H1 (cell line): ENCODE measurements at regions not wholly inside any gene's neighbourhood (a gene's known extent, or its start where the extent isn't known, plus 50 kb on each side); places are given as distances from the start of the nearest gene placed in this dataset.

Experiments used
- CTCF ChIA-PET: fragments of 300-600 bp; sonication (Branson Sonifier 250); formaldehyde crosslinking; loops from one replicate; lab custom pipeline; 2021; ENCODE audit not compliant: partially characterized antibody; lab: Charles Lee
- POLR2A ChIA-PET: fragments of 300-600 bp; sonication (Branson Sonifier 250); formaldehyde crosslinking; loops from one replicate; lab custom pipeline; 2021; ENCODE audit warnings: inconsistent platforms; ENCODE audit not compliant: partially characterized antibody; lab: Charles Lee
- DNase-seq, 2 experiments: peaks; one replicate each; pipeline versions ENCODE4 v3.0.0 to v3.0.0-alpha.2; 2010 to 2022; ENCODE audit warnings: low spot score in 2 of 2, low read depth in 1 of 2, mixed read lengths in 1 of 2
- FAIRE-seq: peaks from 2 replicates; lab custom pipeline; 2011; peaks lifted over from hg19 to GRCh38; lab: Jason Lieb, UNC
- H2AFZ ChIP-seq: 2 replicates; pipeline ENCODE4 v1.8.1; 2012; ENCODE audit warnings: low read length, inconsistent platforms
- H2AK5ac ChIP-seq: 2 replicates; pipeline ENCODE4 v1.6.1; 2013; ENCODE audit warnings: low read depth, low read length
- H2BK120ac ChIP-seq: replicated peaks from 2 replicates; pipeline ENCODE3; 2013; ENCODE audit warnings: low read depth, low read length, inconsistent platforms
- H2BK12ac ChIP-seq: 2 replicates; pipeline ENCODE4 v1.6.1; 2013; ENCODE audit warnings: low read depth, low read length
- H2BK15ac ChIP-seq: 2 replicates; pipeline ENCODE4 v1.6.1; 2013; ENCODE audit warnings: low read length
- H2BK20ac ChIP-seq: 2 replicates; pipeline ENCODE4 v1.6.1; 2013; ENCODE audit warnings: low read length
- H2BK5ac ChIP-seq: 2 replicates; pipeline ENCODE4 v1.6.1; 2013; ENCODE audit warnings: low read depth, low read length
- H3K14ac ChIP-seq: 2 replicates; pipeline ENCODE4 v1.6.1; 2013; ENCODE audit warnings: inconsistent platforms; ENCODE audit not compliant: insufficient read length
- H3K18ac ChIP-seq: 2 replicates; pipeline ENCODE4 v1.6.1; 2013; ENCODE audit warnings: low read length; ENCODE audit errors: extremely low read depth
- H3K23ac ChIP-seq: 2 replicates; pipeline ENCODE4 v1.6.1; 2013; ENCODE audit warnings: inconsistent platforms; ENCODE audit not compliant: insufficient read length
- H3K23me2 ChIP-seq: 2 replicates; pipeline ENCODE4 v1.6.1; 2013; ENCODE audit warnings: low read depth, low read length
- H3K27ac ChIP-seq: 2 replicates; pipeline ENCODE4 v1.6.1; 2011; ENCODE audit warnings: low read depth, low read length, inconsistent platforms
- H3K27me3 ChIP-seq, 4 experiments: replicated peaks in 1 of 4; 1 replicate in 1 of 4; 2 replicates in 3 of 4; pipeline versions ENCODE4 v1.6.1 to v1.8.1; 2011 to 2013; ENCODE audit warnings: low read length in 3 of 4, mild to moderate bottlenecking in 3 of 4, inconsistent platforms in 2 of 4, mixed read lengths in 2 of 4, moderate library complexity in 1 of 4; ENCODE audit not compliant: control insufficient read depth in 3 of 4, insufficient read depth in 3 of 4; ENCODE audit errors: extremely low read depth in 1 of 4
- H3K36me3 ChIP-seq, 4 experiments: 2 replicates each; pipeline versions ENCODE4 v1.6.1 to v1.8.1; 2011 to 2013; ENCODE audit warnings: mild to moderate bottlenecking in 4 of 4, low read length in 3 of 4, moderate library complexity in 2 of 4, control low read depth in 1 of 4, inconsistent platforms in 1 of 4; ENCODE audit not compliant: insufficient read depth in 4 of 4, control insufficient read depth in 2 of 4
- H3K4ac ChIP-seq: replicated peaks from 2 replicates; pipeline ENCODE3; 2013; ENCODE audit warnings: low read length, low read depth, mixed read lengths, inconsistent platforms; ENCODE audit not compliant: insufficient read length
- H3K4me1 ChIP-seq, 4 experiments: replicated peaks in 1 of 4; 1 replicate in 1 of 4; 2 replicates in 3 of 4; pipeline versions ENCODE4 v1.6.1 to v1.8.1; 2011 to 2013; ENCODE audit warnings: low read length in 3 of 4, inconsistent platforms in 2 of 4, mixed read lengths in 1 of 4; ENCODE audit not compliant: insufficient read depth in 4 of 4, control insufficient read depth in 3 of 4
- H3K4me2 ChIP-seq, 2 experiments: 2 replicates each; pipeline versions ENCODE4 v1.6.1 to v1.8.1; 2011 to 2013; ENCODE audit warnings: low read depth in 2 of 2, low read length in 2 of 2, control low read depth in 1 of 2, inconsistent platforms in 1 of 2, mild to moderate bottlenecking in 1 of 2; ENCODE audit not compliant: insufficient read depth in 1 of 2
- H3K4me3 ChIP-seq, 4 experiments: fragments of 200-600, 300-600 bp in 1 of 4; sonication (generic), shearing (Covaris generic), sonication (Bioruptor Twin) in 1 of 4; 2 replicates each; pipeline versions ENCODE4 v1.5.1 to v1.8.1; 2011 to 2016; ENCODE audit warnings: low read length in 4 of 4, low read depth in 3 of 4, control low read depth in 2 of 4, inconsistent platforms in 2 of 4, mild to moderate bottlenecking in 2 of 4, mixed read lengths in 1 of 4, moderate library complexity in 1 of 4; ENCODE audit not compliant: insufficient read depth in 2 of 4; ENCODE audit errors: extremely low read depth in 1 of 4
- H3K56ac ChIP-seq: replicated peaks from 2 replicates; pipeline ENCODE3; 2013; ENCODE audit warnings: low read depth, mild to moderate bottlenecking, mixed read lengths, low read length, inconsistent platforms; ENCODE audit not compliant: insufficient read length
- H3K79me1 ChIP-seq: 2 replicates; pipeline ENCODE4 v1.6.1; 2013; ENCODE audit warnings: low read depth, low read length, control low read depth
- H3K79me2 ChIP-seq, 2 experiments: 2 replicates each; pipeline versions ENCODE4 v1.6.1 to v1.8.1; 2012 to 2013; ENCODE audit warnings: low read length in 2 of 2, mild to moderate bottlenecking in 2 of 2, inconsistent platforms in 1 of 2; ENCODE audit not compliant: insufficient read depth in 2 of 2, control insufficient read depth in 1 of 2
- H3K9ac ChIP-seq, 4 experiments: replicated peaks in 1 of 4; 1 replicate in 1 of 4; 2 replicates in 3 of 4; pipeline versions ENCODE4 v1.6.1 to v1.8.1; 2011 to 2013; ENCODE audit warnings: low read depth in 3 of 4, low read length in 3 of 4, control low read depth in 2 of 4, mild to moderate bottlenecking in 2 of 4, moderate library complexity in 2 of 4, inconsistent platforms in 1 of 4; ENCODE audit errors: extremely low read depth in 1 of 4
- H3K9me3 ChIP-seq, 2 experiments: 2 replicates each; pipeline versions ENCODE4 v1.6.1 to v1.8.1; 2012 to 2013; ENCODE audit warnings: mild to moderate bottlenecking in 2 of 2, moderate library complexity in 2 of 2, control low read depth in 1 of 2, inconsistent platforms in 1 of 2, low read depth in 1 of 2, low read length in 1 of 2, mixed read lengths in 1 of 2; ENCODE audit not compliant: insufficient read depth in 2 of 2
- H4K20me1 ChIP-seq, 2 experiments: replicated peaks in 1 of 2; 2 replicates each; pipeline versions ENCODE3 to v1.8.1; 2011 to 2013; ENCODE audit warnings: inconsistent platforms in 2 of 2, low read length in 2 of 2, mild to moderate bottlenecking in 1 of 2; ENCODE audit not compliant: insufficient read depth in 2 of 2, control insufficient read depth in 1 of 2
- H4K5ac ChIP-seq: 2 replicates; pipeline ENCODE4 v1.6.1; 2013; ENCODE audit warnings: low read length, low read depth, mixed read lengths, inconsistent platforms; ENCODE audit not compliant: insufficient read length
- H4K8ac ChIP-seq: 2 replicates; pipeline ENCODE4 v1.8.0; 2013; ENCODE audit warnings: mild to moderate bottlenecking, moderate library complexity, low read length, inconsistent platforms; ENCODE audit not compliant: insufficient read depth; ENCODE audit errors: extremely low read depth
- H4K91ac ChIP-seq: replicated peaks from 2 replicates; pipeline ENCODE3; 2013; ENCODE audit warnings: low read length, mixed read lengths, inconsistent platforms; ENCODE audit not compliant: insufficient read length
- BRCA1 ChIP-seq: IDR thresholded peaks from 2 replicates; pipeline ENCODE4 v1.6.1; 2012; ENCODE audit warnings: low read depth, low read length, improper control_type of control experiment
- CTBP2 ChIP-seq: IDR thresholded peaks from 2 replicates; pipeline ENCODE4 v1.7.0; 2011; ENCODE audit warnings: borderline replicate concordance, mild to moderate bottlenecking, moderate library complexity, mixed read lengths, low read length; ENCODE audit not compliant: insufficient read depth, insufficient read length
- EP300 ChIP-seq, 2 experiments: IDR thresholded peaks; 1 replicate in 1 of 2; 2 replicates in 1 of 2; pipeline ENCODE4 v1.6.1; 2011 to 2012; ENCODE audit warnings: low read depth in 2 of 2, low read length in 2 of 2, mild to moderate bottlenecking in 2 of 2, borderline replicate concordance in 1 of 2, inconsistent platforms in 1 of 2, moderate library complexity in 1 of 2
- FOSL1 ChIP-seq: IDR thresholded peaks from 2 replicates; pipeline ENCODE4 v1.6.1; 2011; ENCODE audit warnings: mild to moderate bottlenecking, low read depth, low read length, moderate library complexity; ENCODE audit not compliant: insufficient read depth
- HDAC6 ChIP-seq: IDR thresholded peaks from one replicate; pipeline ENCODE4 v1.7.1; 2012; ENCODE audit warnings: low read depth, mild to moderate bottlenecking, inconsistent platforms, low read length, moderate library complexity
- RBBP5 ChIP-seq: IDR thresholded peaks from 2 replicates; pipeline ENCODE4 v1.7.1; 2012; ENCODE audit warnings: low read depth, mild to moderate bottlenecking, inconsistent platforms, low read length, moderate library complexity, borderline replicate concordance
- SAP30 ChIP-seq: fragments of 300-600 bp; sonication (generic); IDR thresholded peaks from 2 replicates; pipeline ENCODE4 v1.7.1; 2012; ENCODE audit warnings: low read length, moderate library complexity, mild to moderate bottlenecking, inconsistent platforms; ENCODE audit not compliant: insufficient read depth, insufficient replicate concordance
- SIN3A ChIP-seq, 2 experiments: IDR thresholded peaks in 1 of 2; conservative IDR thresholded peaks in 1 of 2; 2 replicates each; pipeline ENCODE4 v1.6.1; 2011 to 2012; ENCODE audit warnings: low read length in 2 of 2, improper control_type of control experiment in 1 of 2, low read depth in 1 of 2, mild to moderate bottlenecking in 1 of 2
- SIX5 ChIP-seq: IDR thresholded peaks from 2 replicates; pipeline ENCODE4 v1.6.1; 2011; ENCODE audit warnings: mild to moderate bottlenecking, low read depth, low read length
- SP1 ChIP-seq: IDR thresholded peaks from 2 replicates; pipeline ENCODE4 v1.6.1; 2011; ENCODE audit warnings: low read depth, low read length
- YY1 ChIP-seq: IDR thresholded peaks from 2 replicates; pipeline ENCODE4 v1.6.1; 2011; ENCODE audit warnings: low read depth, mild to moderate bottlenecking, low read length
- TF ChIP-seq, protein P1 (sequence below): IDR thresholded peaks from 2 replicates; pipeline ENCODE4 v1.6.1; 2011; ENCODE audit warnings: low read length, improper control_type of control experiment
- TF ChIP-seq, protein P2 (sequence below): IDR thresholded peaks from 2 replicates; pipeline ENCODE4 v1.6.1; 2011; ENCODE audit warnings: low read depth, mild to moderate bottlenecking, low read length; ENCODE audit not compliant: insufficient read depth

DNA sequence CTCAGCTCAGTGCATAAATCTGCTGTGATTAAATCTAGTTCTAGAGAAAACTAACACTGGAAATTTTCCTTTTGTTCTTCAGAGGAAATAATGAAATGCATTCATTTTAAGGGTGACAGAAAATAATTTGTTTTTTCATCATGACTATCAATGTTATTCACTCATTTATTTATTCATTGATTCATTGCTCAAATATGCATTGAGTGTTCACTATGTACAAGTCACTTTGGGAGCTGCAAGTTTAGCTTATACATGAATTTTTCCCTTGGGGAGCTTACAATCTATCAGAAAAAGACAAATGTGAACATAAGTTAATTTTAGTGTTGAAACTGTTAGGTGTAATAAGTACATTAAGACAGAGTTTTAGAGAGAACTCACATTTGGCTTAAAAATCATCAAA is 897.8 kb downstream of the CENPC start:
- H3K79me1 ChIP-seq: no peaks in the 10 kb centered on the region
- H2BK20ac ChIP-seq: no peak overlapping the region
- no peak overlapping the region for H2BK15ac ChIP-seq
- H2BK5ac ChIP-seq: no peak overlapping the region
- H2AK5ac ChIP-seq: no peak overlapping the region
- no peak overlapping the region for H3K56ac ChIP-seq
- H3K9me3 ChIP-seq: no peaks in the 10 kb centered on the region
- TF ChIP-seq FOSL1: no peak
- TF ChIP-seq, protein P1, sequence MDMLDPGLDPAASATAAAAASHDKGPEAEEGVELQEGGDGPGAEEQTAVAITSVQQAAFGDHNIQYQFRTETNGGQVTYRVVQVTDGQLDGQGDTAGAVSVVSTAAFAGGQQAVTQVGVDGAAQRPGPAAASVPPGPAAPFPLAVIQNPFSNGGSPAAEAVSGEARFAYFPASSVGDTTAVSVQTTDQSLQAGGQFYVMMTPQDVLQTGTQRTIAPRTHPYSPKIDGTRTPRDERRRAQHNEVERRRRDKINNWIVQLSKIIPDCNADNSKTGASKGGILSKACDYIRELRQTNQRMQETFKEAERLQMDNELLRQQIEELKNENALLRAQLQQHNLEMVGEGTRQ: no peak
- no peak for TF ChIP-seq SAP30
- TF ChIP-seq, protein P2, sequence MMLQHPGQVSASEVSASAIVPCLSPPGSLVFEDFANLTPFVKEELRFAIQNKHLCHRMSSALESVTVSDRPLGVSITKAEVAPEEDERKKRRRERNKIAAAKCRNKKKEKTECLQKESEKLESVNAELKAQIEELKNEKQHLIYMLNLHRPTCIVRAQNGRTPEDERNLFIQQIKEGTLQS: no peak
- no peak for TF ChIP-seq RBBP5
- no peak for TF ChIP-seq CTBP2
- TF ChIP-seq EP300 (IDR thresholded peaks at IDR 0.05; ENCODE audit: borderline replicate concordance in 1 of 2, low read depth in 2 of 2, low read length in 2 of 2): no peak
- no peak for TF ChIP-seq SIX5
- no peak for TF ChIP-seq HDAC6
- no peak for TF ChIP-seq YY1
- TF ChIP-seq SP1: no peak
- no peak for TF ChIP-seq BRCA1
- TF ChIP-seq SIN3A (conservative IDR thresholded peaks at IDR 0.05 in 1 of 2, IDR thresholded peaks at IDR 0.05 in 1 of 2; ENCODE audit: low read depth in 1 of 2, low read length in 2 of 2): no peak
- no peaks in the 10 kb centered on the region for H3K27me3 ChIP-seq
- no peaks in the 10 kb centered on the region for H3K4me1 ChIP-seq
- no peak overlapping the region for H2AFZ ChIP-seq
- no peak overlapping the region for H3K27ac ChIP-seq
- H3K23ac ChIP-seq: no peak overlapping the region
- no peak overlapping the region for H3K4me3 ChIP-seq
- no peak overlapping the region for H3K4ac ChIP-seq
- no peak overlapping the region for H3K4me2 ChIP-seq
- H4K20me1 ChIP-seq: no peaks in the 10 kb centered on the region
- no peak overlapping the region for H4K8ac ChIP-seq
- H3K9ac ChIP-seq: no peak overlapping the region
- CTCF ChIA-PET: no interaction called here
- H3K79me2 ChIP-seq: no peaks in the 10 kb centered on the region
- POLR2A ChIA-PET: no interaction called here
- no peak overlapping the region for H3K18ac ChIP-seq
- H3K36me3 ChIP-seq: no peaks in the 10 kb centered on the region
- H3K14ac ChIP-seq: no peak overlapping the region
- H4K5ac ChIP-seq: no peak overlapping the region
- H4K91ac ChIP-seq: no peak overlapping the region
- no peaks in the 10 kb centered on the region for H3K23me2 ChIP-seq
- no peak overlapping the region for H2BK120ac ChIP-seq
- FAIRE-seq (no peak), DNase-seq (no peak)
- H2BK12ac ChIP-seq: no peak overlapping the region
